Caco-2 (cell line): ENCODE measurements at regions not wholly inside any gene's neighbourhood (a gene's known extent, or its start where the extent isn't known, plus 50 kb on each side); places are given as distances from the start of the nearest gene placed in this dataset.
"Not testable (repeated sequence)": the region's sequence is repeated elsewhere in the genome, so short reads cannot be mapped to it uniquely, and the experiment has no call there.

Source experiments
- BruUV-seq: library from RNA; stranded (reverse); fragments of 400-500 nt; replicated peaks from 2 replicates; lab custom pipeline; 2021; lab: Mats Ljungman, UMichigan
- CTCF ChIA-PET: fragments of 300-600 bp; sonication (Branson Sonifier 250); formaldehyde crosslinking; loops from one replicate; lab custom pipeline; 2022; ENCODE audit warnings: antibody characterized with exemption; lab: Charles Lee
- POLR2A ChIA-PET: fragments of 300-600 bp; sonication (Branson Sonifier 250); formaldehyde crosslinking; loops from one replicate; lab custom pipeline; 2022; ENCODE audit warnings: antibody characterized with exemption; lab: Charles Lee
- DNase-seq, 2 experiments: peaks; one replicate each; pipeline versions ENCODE4 v3.0.0 to v3.0.0-alpha.2; 2020 to 2022
- H3K27me3 ChIP-seq: replicated peaks from 2 replicates; pipeline ENCODE4 v1.6.0; 2011; ENCODE audit warnings: low read length; ENCODE audit not compliant: control insufficient read depth, insufficient read depth
- H3K36me3 ChIP-seq: 2 replicates; pipeline ENCODE4 v1.5.1; 2011; ENCODE audit warnings: low read length; ENCODE audit not compliant: control insufficient read depth, insufficient read depth
- H3K4me1 ChIP-seq: fragments of 250-450 bp; sonication (Bioruptor Pico); 2 replicates; pipeline ENCODE4 v1.5.1; 2020; ENCODE audit warnings: mild to moderate bottlenecking
- H3K4me3 ChIP-seq: 2 replicates; pipeline ENCODE4 v1.5.1; 2011; ENCODE audit warnings: low read depth, mild to moderate bottlenecking, control low read depth, low read length
- H3K9me3 ChIP-seq: fragments of 250-450 bp; sonication (Bioruptor Pico); 2 replicates; pipeline ENCODE4 v1.5.1; 2020; ENCODE audit warnings: mild to moderate bottlenecking, moderate library complexity
- H3K27ac Mint-ChIP-seq: one replicate; pipeline ENCODE4 v1.8.0; 2022; ENCODE audit warnings: mixed read lengths; ENCODE audit not compliant: unreplicated experiment
- H3K27me3 Mint-ChIP-seq: one replicate; pipeline ENCODE4 v1.8.0; 2022; ENCODE audit warnings: mixed read lengths; ENCODE audit not compliant: insufficient read depth, unreplicated experiment
- H3K36me3 Mint-ChIP-seq: one replicate; pipeline ENCODE4 v1.8.0; 2022; ENCODE audit warnings: mild to moderate bottlenecking, mixed read lengths; ENCODE audit not compliant: insufficient read depth, unreplicated experiment
- H3K4me1 Mint-ChIP-seq: one replicate; pipeline ENCODE4 v1.8.0; 2022; ENCODE audit warnings: low read depth, mixed read lengths; ENCODE audit not compliant: unreplicated experiment
- H3K4me3 Mint-ChIP-seq: one replicate; pipeline ENCODE4 v1.8.0; 2022; ENCODE audit warnings: mild to moderate bottlenecking, moderate library complexity, mixed read lengths; ENCODE audit not compliant: unreplicated experiment
- H3K9me3 Mint-ChIP-seq: one replicate; pipeline ENCODE4 v1.8.0; 2022; ENCODE audit warnings: mixed read lengths; ENCODE audit not compliant: unreplicated experiment
- CTCF ChIP-seq, 2 experiments: fragments of 200-600 bp in 1 of 2; IDR thresholded peaks; 1 replicate in 1 of 2; 2 replicates in 1 of 2; pipeline versions ENCODE4 v1.5.1 to v1.8.0; 2011 to 2022; ENCODE audit warnings: antibody characterized with exemption in 1 of 2, control low read depth in 1 of 2, inconsistent platforms in 1 of 2, low read depth in 1 of 2, low read length in 1 of 2, mild to moderate bottlenecking in 1 of 2, moderate library complexity in 1 of 2; ENCODE audit not compliant: insufficient read depth in 1 of 2, severe bottlenecking in 1 of 2, unreplicated experiment in 1 of 2
- intact Hi-C: fragments of 100-400 bp; cut with micrococcal nuclease; formaldehyde crosslinking; loops from one replicate; pipeline ENCODE4 v1.10.0; 2022; ENCODE audit not compliant: unreplicated experiment

GRCh38 chr3:170690661-170690981 is 104.7 kb upstream of the SLC7A14 start:
- POLR2A ChIA-PET: no interaction called here
- peaks cover 7% of the 10 kb centered on the region for H3K4me1 Mint-ChIP-seq
- Histone ChIP-seq H3K27me3 (no peaks in the 10 kb centered on the region), H3K4me3 (no peak overlapping the region), H3K36me3 (no peaks in the 10 kb centered on the region), H3K9me3 (no peaks in the 10 kb centered on the region), H3K4me1 (peaks cover 25% of the 10 kb centered on the region)
- intact Hi-C loops: loop anchor here (1.0 to 5.0 kb wide), 3 partner anchors 122 to 276 kb away; no protein-coding TSS in a partner anchor
- DNase-seq: no peak
- no peak overlapping the region for H3K4me3 Mint-ChIP-seq
- H3K9me3 Mint-ChIP-seq: no peaks in the 10 kb centered on the region
- H3K27ac Mint-ChIP-seq: no peak overlapping the region
- no peak for TF ChIP-seq CTCF (IDR thresholded peaks at IDR 0.05; ENCODE audit: insufficient read depth in 1 of 2, low read depth in 1 of 2, low read length in 1 of 2, severe bottlenecking in 1 of 2, unreplicated experiment in 1 of 2)
- H3K27me3 Mint-ChIP-seq: no peaks in the 10 kb centered on the region
- H3K36me3 Mint-ChIP-seq: no peaks in the 10 kb centered on the region
- BruUV-seq: no TSS peak
- CTCF ChIA-PET: interaction anchor here (0.6 to 1.7 kb wide), 4 partner anchors 125 to 277 kb away, joined by 3 to 7 read pairs (median 5); no protein-coding TSS in a partner anchor

- H3K27ac Mint-ChIP-seq: peak overlapping the region; percentile 80
- H3K27me3 Mint-ChIP-seq: no peaks in the 10 kb centered on the region
- peak; percentile 82 to 89 for TF ChIP-seq CTCF (IDR thresholded peaks at IDR 0.05; ENCODE audit: insufficient read depth in 1 of 2, low read depth in 1 of 2, low read length in 1 of 2, severe bottlenecking in 1 of 2, unreplicated experiment in 1 of 2)
- H3K9me3 ChIP-seq: no peaks in the 10 kb centered on the region
- H3K36me3 ChIP-seq: no peaks in the 10 kb centered on the region
- peak; percentile 63 to 77 for DNase-seq
- peaks cover 7% of the 10 kb centered on the region for H3K4me1 Mint-ChIP-seq
- no TSS peak for BruUV-seq
- no peak overlapping the region for H3K4me3 Mint-ChIP-seq
- intact Hi-C loops: loop anchor here (1.0 to 5.0 kb wide), 3 partner anchors 122 to 276 kb away; no protein-coding TSS in a partner anchor
- H3K4me1 ChIP-seq: peaks cover 25% of the 10 kb centered on the region
- POLR2A ChIA-PET: no interaction called here
- no peaks in the 10 kb centered on the region for H3K27me3 ChIP-seq
- CTCF ChIA-PET: interaction anchor here (0.6 to 1.2 kb wide), 3 partner anchors 125 to 276 kb away, joined by 3 to 7 read pairs (median 6); no protein-coding TSS in a partner anchor
- no peaks in the 10 kb centered on the region for H3K9me3 Mint-ChIP-seq
- no peaks in the 10 kb centered on the region for H3K36me3 Mint-ChIP-seq
- H3K4me3 ChIP-seq: no peak overlapping the region
These were observed 104.2 kb upstream of the SLC7A14 start for GRCh38 chr3:170689893-170690660.

GRCh38 chr3:170689296-170689829 is 103.5 kb upstream of the SLC7A14 start:
- TF ChIP-seq CTCF (IDR thresholded peaks at IDR 0.05; ENCODE audit: insufficient read depth in 1 of 2, low read depth in 1 of 2, low read length in 1 of 2, severe bottlenecking in 1 of 2, unreplicated experiment in 1 of 2): no peak
- H3K27me3 ChIP-seq: no peaks in the 10 kb centered on the region
- intact Hi-C loops: no loop called here
- no peaks in the 10 kb centered on the region for H3K36me3 ChIP-seq
- H3K4me1 Mint-ChIP-seq: peaks cover 7% of the 10 kb centered on the region
- no TSS peak for BruUV-seq
- no peaks in the 10 kb centered on the region for H3K27me3 Mint-ChIP-seq
- no peaks in the 10 kb centered on the region for H3K9me3 ChIP-seq
- H3K4me3 ChIP-seq: no peak overlapping the region
- H3K4me1 ChIP-seq: peaks cover 25% of the 10 kb centered on the region
- DNase-seq: peak; percentile 47 to 80
- CTCF ChIA-PET: no interaction called here
- peak overlapping the region; percentile 80 for H3K27ac Mint-ChIP-seq
- H3K4me3 Mint-ChIP-seq: no peak overlapping the region
- POLR2A ChIA-PET: no interaction called here
- no peaks in the 10 kb centered on the region for H3K9me3 Mint-ChIP-seq
- no peaks in the 10 kb centered on the region for H3K36me3 Mint-ChIP-seq

GRCh38 chr3:170688222-170688621 is 102.3 kb upstream of the SLC7A14 start:
- POLR2A ChIA-PET, H3K9me3 ChIP-seq, H3K4me1 Mint-ChIP-seq, H3K4me3 ChIP-seq, H3K27me3 Mint-ChIP-seq, intact Hi-C loops, H3K36me3 ChIP-seq, CTCF ChIA-PET, H3K9me3 Mint-ChIP-seq, BruUV-seq, DNase-seq, H3K27me3 ChIP-seq, H3K4me3 Mint-ChIP-seq, H3K36me3 Mint-ChIP-seq: not testable (repeated sequence)
- peak overlapping the region; percentile 80 for H3K27ac Mint-ChIP-seq
- peaks cover 25% of the 10 kb centered on the region for H3K4me1 ChIP-seq
